Stimulated activated CD8-positive, alpha-beta memory T cell treated with anti-CD3 and anti-CD28 coated beads, Interleukin-15, amount 100 ng/mL, for 48 hours (primary cell): ENCODE measurements at regions not wholly inside any gene's neighbourhood (a gene's known extent, or its start where the extent isn't known, plus 50 kb on each side); places are given as distances from the start of the nearest gene placed in this dataset.
A peak's percentile ranks its signal among the peaks of the same experiment; 100 is the strongest.
"Not testable (repeated sequence)": the region's sequence is repeated elsewhere in the genome, so short reads cannot be mapped to it uniquely, and the experiment has no call there.

Experiments used
- DNase-seq, 2 donors: peaks; one replicate each; pipeline ENCODE4 v3.0.0-alpha.2; 2020; ENCODE audit warnings: low read depth in 2 of 2

- DNase-seq: no peak
Observed at GRCh38 chr11:129637473-129637872, 178.2 kb upstream of the TMEM45B start.

DNA sequence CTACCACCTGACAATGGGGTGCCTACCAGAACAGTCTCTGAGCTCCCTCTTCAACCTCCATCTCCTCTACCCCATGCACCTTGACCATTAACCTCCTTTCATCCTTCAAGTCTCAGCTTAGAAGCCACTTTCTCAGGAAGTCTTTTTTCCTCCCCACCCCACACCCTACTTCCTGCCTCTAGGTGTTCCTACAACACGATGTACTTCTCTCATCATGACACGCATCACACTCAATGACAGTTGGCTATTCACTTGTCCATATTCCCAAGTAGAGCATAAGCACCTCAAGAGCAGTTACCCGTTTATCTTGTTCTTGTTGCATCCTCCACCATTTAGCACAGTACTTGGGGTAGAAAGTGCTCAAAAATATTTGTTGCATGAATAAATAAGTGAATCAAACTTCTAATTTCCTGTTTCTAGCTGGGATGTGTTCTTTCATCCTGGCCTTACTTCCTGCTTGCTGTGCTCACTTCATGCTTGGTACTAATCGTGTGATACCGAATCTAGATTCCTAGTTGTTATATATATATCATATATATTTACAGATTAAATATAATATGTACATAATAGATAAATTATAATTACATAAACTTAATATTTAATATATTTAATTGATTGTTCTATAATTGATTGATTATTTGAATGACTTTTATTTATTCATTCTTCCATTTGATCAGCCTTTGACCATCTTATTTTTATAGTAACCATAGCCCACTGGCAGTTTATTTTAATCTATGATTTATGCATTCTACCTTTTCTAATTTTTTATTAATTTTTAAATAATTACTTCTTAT, 177.5 kb upstream of the TMEM45B start:
- no peak for DNase-seq

- peak in 1 of 2 donors; percentile 31 for DNase-seq
Observed at GRCh38 chr11:129639300-129639699, 176.3 kb upstream of the TMEM45B start.

- DNase-seq: no peak
Observed at GRCh38 chr11:129640671-129641070, 175.0 kb upstream of the TMEM45B start.

DNA sequence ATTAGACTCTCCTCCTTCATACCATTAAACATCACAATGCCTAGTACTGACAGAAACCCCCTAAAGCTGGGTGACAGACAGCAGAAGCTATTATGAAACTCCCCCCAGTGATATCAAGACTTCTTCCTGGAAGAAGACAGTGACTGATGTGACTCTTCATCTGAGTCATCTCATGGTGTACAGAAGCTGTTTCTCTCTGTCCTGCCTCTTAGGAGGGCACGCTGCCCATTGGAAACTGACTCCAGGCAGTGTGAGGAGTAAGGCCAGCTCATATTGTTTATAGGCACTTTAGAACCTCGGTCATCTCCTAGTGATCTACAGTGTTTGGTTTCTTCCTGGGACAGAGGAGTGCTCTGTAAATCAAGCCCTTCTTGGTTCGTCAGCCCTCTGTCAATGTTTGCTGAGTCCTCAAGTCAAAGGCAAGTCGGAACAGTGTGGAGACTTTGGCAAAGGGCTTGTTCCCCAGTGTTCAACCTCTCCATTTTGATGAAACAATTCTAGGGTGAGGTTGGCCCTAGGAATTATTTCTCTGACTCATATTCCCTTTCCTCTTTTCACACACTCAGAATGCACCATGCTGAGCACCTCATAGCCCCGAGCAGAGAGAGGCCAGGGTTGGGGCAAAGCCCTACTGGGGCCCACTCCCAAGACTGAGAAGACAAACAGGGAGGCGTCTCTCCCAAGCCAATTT, 172.5 kb upstream of the TMEM45B start:
- no peak for DNase-seq

GRCh38 chr11:129644326-129644725, 171.3 kb upstream of the TMEM45B start:
- DNase-seq: no peak

- no peak for DNase-seq
Observed at GRCh38 chr11:129645943-129646342, 169.7 kb upstream of the TMEM45B start.

DNA sequence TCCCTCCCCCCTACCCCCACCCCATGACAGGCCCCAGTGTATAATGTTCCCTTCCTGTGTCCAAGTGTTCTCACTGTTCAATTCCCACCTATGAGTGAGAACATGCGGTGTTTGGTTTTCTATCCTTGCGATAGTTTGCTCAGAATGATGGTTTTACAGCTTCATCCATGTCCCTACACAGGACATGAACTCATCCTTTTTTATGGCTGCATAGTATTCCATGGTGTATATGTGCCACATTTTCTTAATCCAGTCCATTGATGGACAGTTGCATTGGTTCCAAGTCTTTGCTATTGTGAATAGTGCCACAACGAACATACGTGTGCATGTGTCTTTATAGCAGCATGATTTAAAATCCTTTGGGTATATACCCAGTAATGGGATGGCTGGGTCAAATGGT, 165.6 kb upstream of the TMEM45B start:
- not testable (repeated sequence) for DNase-seq

DNA sequence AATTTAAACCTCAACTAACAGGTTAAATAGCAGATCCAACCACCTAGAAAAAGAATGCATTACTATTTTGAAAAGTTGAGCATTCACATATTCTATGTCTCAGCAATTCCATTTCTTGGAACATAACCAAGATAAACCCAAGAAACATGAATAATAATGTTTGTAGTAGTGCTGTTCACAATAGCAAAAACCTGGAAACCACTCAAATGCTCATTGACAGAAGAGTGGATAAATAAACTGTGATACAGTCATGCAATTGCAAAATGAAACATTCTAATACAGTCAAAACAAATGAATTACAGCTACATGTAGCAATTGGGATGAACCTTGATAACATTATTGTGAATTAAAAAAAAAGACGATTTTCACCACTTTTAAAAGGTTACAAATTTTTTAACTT, 162.8 kb upstream of the TMEM45B start:
- no peak for DNase-seq

GRCh38 chr11:129655247-129655832, 160.3 kb upstream of the TMEM45B start:
- DNase-seq: no peak

DNA sequence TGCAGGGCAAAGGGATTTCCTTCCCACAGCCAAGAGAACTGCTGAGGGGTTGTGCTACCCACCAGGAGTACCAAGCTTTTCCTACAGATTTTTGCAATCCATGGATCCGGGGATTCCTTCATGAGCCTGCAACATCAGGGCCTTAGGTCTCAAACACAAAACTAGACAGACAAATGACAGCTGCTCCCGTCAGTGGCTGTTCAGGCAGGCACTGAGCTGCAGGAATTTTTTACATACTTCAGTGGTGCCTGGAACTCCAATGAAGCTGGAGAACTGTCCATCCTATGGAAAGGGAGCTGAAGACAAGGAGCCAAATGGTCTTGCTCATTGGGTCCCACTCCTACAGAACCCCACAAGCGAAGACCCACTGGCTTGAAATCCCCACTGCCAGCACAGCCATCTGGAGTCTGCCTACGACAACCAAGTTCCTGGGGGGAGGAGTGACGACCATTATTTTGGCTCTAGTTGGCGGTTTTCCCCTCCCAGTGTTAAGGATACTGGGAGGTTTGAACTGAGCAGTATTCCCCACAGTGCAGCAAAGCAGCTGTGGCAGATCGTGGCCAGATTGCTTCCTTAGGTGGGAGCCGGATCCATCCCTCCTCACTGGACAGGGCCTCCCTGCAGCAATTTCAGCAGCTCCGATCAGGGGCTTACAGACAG, 157.7 kb upstream of the TMEM45B start:
- DNase-seq: no peak

DNA sequence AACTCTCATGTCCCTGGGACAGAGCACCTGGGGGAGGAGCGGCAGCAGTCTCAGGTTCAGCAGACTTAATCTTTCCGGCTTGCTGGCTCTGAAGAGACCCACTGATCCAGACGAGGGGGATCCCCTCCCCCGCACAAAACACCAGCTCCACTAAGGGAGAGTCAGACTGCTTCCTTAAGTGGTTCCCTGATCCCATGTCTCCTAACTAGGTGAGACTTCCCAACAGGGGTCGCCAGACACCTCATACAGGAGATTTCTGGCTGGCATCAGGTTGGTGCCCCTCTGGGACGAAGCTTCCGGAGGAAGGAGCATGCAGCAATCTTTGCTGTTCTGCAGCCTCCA, 157.2 kb upstream of the TMEM45B start:
- no peak for DNase-seq

GRCh38 chr11:129680907-129681306, 134.7 kb upstream of the TMEM45B start:
- no peak for DNase-seq

DNA sequence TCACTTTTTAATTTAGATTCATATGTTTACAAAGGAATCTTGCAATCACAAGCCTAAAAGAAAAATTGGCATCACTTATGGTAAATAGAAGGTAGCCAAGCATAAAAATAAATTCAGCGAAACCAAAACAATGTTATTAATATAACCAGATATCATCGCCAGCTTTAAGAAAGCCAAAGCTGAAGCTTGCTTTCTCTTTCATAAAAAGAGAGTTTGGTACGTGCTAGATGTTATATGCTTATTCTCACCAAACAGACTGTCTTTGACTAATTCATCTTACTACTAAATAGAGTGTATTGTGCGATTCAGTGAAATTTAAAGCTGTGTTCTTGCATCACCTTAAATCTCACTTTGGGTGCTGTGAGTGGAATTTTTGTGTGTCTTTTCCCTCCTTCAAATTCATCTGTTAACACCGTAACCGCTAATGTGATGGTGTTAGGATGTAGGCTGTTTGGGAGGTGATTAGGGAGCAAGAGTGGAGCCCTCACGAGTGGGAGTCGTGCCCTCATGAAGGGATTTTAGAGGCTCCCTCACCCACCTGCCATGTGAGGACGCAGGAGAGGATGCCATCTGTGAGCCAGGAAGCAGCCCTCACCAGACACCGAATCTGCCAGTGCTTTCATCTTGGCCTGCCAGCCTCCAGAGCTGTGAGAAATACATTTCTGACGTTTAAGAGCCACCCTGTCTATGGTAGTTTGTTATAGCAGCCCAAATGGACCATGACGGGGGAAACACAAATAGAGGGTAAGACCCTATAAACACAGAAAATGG, 134.1 kb upstream of the TMEM45B start:
- no peak for DNase-seq

DNA sequence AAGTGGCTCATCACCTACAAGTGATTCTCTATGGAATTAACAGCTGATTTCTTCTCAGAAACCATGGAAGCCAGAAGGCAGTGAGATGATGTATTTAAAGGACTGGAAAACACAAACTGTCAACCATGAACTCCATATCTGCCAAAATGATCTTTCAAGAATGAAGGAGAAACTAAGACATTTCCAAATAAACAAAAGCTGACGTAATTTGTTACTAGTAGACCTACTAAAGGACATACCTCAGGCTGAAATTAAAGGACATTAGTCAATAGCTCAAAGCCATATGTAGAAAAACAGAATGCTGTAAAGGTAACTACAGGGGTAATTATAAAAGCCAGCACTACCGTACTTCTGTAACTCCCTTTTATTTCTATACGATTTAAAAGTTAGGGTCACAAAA, 129.4 kb upstream of the TMEM45B start:
- no peak for DNase-seq

- no peak for DNase-seq
Observed at GRCh38 chr11:129691142-129691541, 124.5 kb upstream of the TMEM45B start.

DNA sequence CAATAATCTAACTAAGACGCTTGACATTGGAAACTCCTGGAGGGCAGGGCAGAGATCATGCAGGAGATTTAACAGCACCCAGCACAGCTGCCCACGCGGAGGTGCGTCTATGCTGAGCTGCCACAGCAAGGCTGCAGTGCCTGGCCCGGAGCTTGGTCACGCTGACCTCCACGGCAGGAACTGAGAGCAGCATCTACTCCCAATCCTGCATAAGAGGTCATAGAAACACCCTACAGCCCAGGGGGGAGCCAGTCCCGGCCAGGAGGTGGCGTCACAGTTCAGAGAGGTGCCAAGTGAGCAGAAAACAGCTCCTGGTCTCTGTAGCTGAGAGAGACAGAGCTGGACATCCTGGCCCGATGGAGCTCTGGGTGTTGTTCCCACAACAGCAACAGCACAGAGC, 121.1 kb upstream of the TMEM45B start:
- no peak for DNase-seq

GRCh38 chr11:129694966-129695365, 120.7 kb upstream of the TMEM45B start:
- DNase-seq: no peak

DNA sequence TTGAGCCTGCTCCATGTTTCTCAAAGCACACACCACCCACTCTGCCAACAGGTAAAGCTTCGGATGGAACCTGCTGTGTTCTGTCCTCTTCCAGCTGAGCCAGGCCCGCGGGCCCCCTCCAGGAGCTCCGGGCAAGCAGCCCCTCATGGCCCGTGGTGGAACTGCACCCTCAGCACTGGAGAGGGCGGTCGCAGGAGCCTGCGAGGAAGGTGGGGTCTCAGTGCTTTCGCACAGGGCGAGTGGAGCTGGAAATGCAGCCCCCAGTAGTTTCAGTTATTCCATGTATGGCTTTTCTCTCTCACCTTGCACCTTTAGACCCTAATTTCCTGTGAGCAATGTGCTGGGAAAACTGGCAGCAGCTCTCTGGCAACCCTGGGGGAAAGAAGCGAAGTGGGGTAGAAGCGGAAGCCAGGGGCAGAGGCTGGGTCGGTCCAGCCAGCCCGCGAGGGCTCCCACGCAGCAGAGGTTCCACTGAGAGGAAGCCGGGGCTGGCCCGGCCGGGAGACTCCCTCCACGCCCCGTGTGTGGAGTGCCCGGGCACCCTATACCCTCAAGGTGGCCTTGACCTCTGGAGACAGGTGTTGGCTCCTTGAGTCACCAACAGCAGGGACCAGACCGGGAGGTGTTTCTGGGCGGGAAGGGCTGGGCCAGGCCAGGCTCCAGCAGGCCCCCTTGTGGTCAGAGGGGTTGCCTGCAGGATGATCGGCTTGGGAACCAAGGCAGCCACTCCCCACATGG, 119.9 kb upstream of the TMEM45B start:
- peak; percentile 53 to 58 for DNase-seq

DNA sequence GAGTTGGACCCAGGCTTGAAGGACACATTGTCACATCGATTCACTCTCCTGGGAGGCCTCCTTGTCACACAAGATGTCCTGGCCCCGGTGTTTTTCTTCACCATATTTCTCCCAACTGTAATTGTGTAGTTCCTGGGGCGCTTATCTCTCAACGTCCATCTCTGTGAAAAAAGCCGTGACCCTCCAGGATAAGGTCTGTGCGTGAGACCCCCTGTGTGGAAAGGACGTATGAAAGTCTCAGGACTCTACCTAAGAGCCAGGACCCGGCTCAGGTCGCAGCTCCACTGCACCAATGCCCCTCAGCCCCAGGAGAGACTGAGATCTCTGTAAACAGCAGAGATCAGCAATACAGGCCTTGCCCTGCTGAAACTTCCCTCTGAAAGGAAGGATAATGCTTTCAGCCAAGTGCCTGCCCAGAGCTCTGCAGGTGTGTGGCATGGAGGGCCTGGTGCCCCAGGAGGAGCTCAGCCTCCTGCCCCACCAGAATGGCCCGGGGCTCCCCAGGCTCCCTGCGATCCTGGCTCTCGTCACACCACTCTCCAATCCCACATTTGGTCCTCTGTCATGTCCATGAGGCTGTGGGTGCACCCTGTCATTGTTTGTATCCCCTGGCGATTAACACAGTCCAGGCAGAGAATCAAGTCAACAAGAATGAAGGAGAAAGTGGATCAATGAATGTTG, 119.2 kb upstream of the TMEM45B start:
- DNase-seq: no peak

- DNase-seq: no peak
Observed at GRCh38 chr11:129698212-129698611, 117.4 kb upstream of the TMEM45B start.
